HEK293 (cell line): ENCODE measurements at regions not wholly inside any gene's neighbourhood (a gene's known extent, or its start where the extent isn't known, plus 50 kb on each side); places are given as distances from the start of the nearest gene placed in this dataset.

Source experiments
- CTCF ChIA-PET: fragments of 350-600 bp; formaldehyde crosslinking; extraction: SDS; loops from one replicate; lab custom pipeline; 2021; ENCODE audit warnings: antibody characterized with exemption; lab: Yijun Ruan, JAX
- POLR2A ChIA-PET: fragments of 300-600 bp; formaldehyde crosslinking; extraction: SDS; loops from one replicate; lab custom pipeline; 2020; ENCODE audit warnings: antibody characterized with exemption, inconsistent platforms; lab: Yijun Ruan, JAX
- H3K27ac ChIP-seq: fragments of 200-500 bp; sonication (Bioruptor generic); 2 replicates; pipeline ENCODE4 v1.5.1; 2014; ENCODE audit warnings: low read depth, low read length, control low read depth, inconsistent platforms; ENCODE audit errors: extremely low read depth
- H3K36me3 ChIP-seq, 2 experiments: fragments of 200-500 bp in 1 of 2; sonication (Bioruptor generic) in 1 of 2; 1 replicate in 1 of 2; 2 replicates in 1 of 2; pipeline ENCODE4 v1.5.1; 2014 to 2017; ENCODE audit warnings: inconsistent platforms in 2 of 2, low read length in 2 of 2; ENCODE audit not compliant: control insufficient read depth in 2 of 2, insufficient read depth in 1 of 2
- H3K4me1 ChIP-seq: fragments of 200-500 bp; sonication (Bioruptor generic); 2 replicates; pipeline ENCODE4 v1.5.1; 2014; ENCODE audit warnings: mild to moderate bottlenecking, low read length, inconsistent platforms; ENCODE audit not compliant: control insufficient read depth, insufficient read depth
- H3K4me3 ChIP-seq: 2 replicates; pipeline ENCODE4 v1.5.1; 2011; ENCODE audit warnings: low read depth, mild to moderate bottlenecking, control low read depth, low read length, moderate library complexity
- H3K9me3 ChIP-seq: fragments of 200-500 bp; sonication (Bioruptor generic); 2 replicates; pipeline ENCODE4 v1.5.1; 2014; ENCODE audit warnings: low read depth, low read length, inconsistent platforms; ENCODE audit not compliant: control insufficient read depth, insufficient read depth
- ATF2 ChIP-seq: fragments of 450-650 bp; formaldehyde crosslinking; IDR thresholded peaks from 2 replicates; pipeline ENCODE4 v1.5.1; 2016; ENCODE audit warnings: missing biosample characterization, missing genetic modification characterization, low read depth
- GLI4 ChIP-seq: fragments of 450-650 bp; formaldehyde crosslinking; IDR thresholded peaks from 2 replicates; pipeline ENCODE4 v1.5.1; 2016; ENCODE audit warnings: missing biosample characterization, missing genetic modification characterization
- PBX3 ChIP-seq: sonication (generic); formaldehyde crosslinking; IDR thresholded peaks from 2 replicates; pipeline ENCODE4 v1.8.1; 2022; ENCODE audit warnings: mild to moderate bottlenecking, moderate library complexity, missing genetic modification reagents
- RBAK ChIP-seq: fragments of 450-650 bp; formaldehyde crosslinking; IDR thresholded peaks from 2 replicates; pipeline ENCODE4 v1.5.1; 2016; ENCODE audit warnings: missing biosample characterization, missing genetic modification characterization
- SCRT1 ChIP-seq: fragments of 450-650 bp; formaldehyde crosslinking; IDR thresholded peaks from 2 replicates; pipeline ENCODE4 v1.5.1; 2016; ENCODE audit warnings: missing biosample characterization, missing genetic modification characterization, borderline replicate concordance
- TSHZ1 ChIP-seq: fragments of 450-650 bp; formaldehyde crosslinking; IDR thresholded peaks from 2 replicates; pipeline ENCODE4 v1.5.1; 2016; ENCODE audit warnings: missing biosample characterization, missing genetic modification characterization, borderline replicate concordance
- ZBTB11 ChIP-seq: fragments of 450-650 bp; formaldehyde crosslinking; conservative IDR thresholded peaks from 2 replicates; pipeline ENCODE4 v1.5.1; 2016; ENCODE audit warnings: low read depth, missing biosample characterization, missing genetic modification characterization
- ZNF114 ChIP-seq: fragments of 450-650 bp; formaldehyde crosslinking; IDR thresholded peaks from 2 replicates; pipeline ENCODE4 v1.5.0; 2017; ENCODE audit warnings: missing biosample characterization, missing genetic modification characterization
- ZNF155 ChIP-seq: fragments of 450-650 bp; formaldehyde crosslinking; IDR thresholded peaks from 2 replicates; pipeline ENCODE4 v1.5.1; 2016; ENCODE audit warnings: missing biosample characterization, missing genetic modification characterization
- ZNF175 ChIP-seq: fragments of 450-650 bp; formaldehyde crosslinking; IDR thresholded peaks from 2 replicates; pipeline ENCODE4 v1.5.1; 2016; ENCODE audit warnings: missing biosample characterization, missing genetic modification characterization
- ZNF280C ChIP-seq: fragments of 450-650 bp; formaldehyde crosslinking; IDR thresholded peaks from 2 replicates; pipeline ENCODE4 v1.5.1; 2016; ENCODE audit warnings: missing biosample characterization, missing genetic modification characterization
- ZNF530 ChIP-seq: fragments of 450-650 bp; formaldehyde crosslinking; IDR thresholded peaks from 2 replicates; pipeline ENCODE4 v1.5.1; 2016; ENCODE audit warnings: low read depth, missing biosample characterization, missing genetic modification characterization
- ZNF548 ChIP-seq: fragments of 450-650 bp; formaldehyde crosslinking; IDR thresholded peaks from 2 replicates; pipeline ENCODE4 v1.5.1; 2016; ENCODE audit warnings: missing biosample characterization, missing genetic modification characterization
- ZNF624 ChIP-seq: fragments of 450-650 bp; formaldehyde crosslinking; IDR thresholded peaks from 2 replicates; pipeline ENCODE4 v1.5.1; 2017; ENCODE audit warnings: missing biosample characterization, missing genetic modification characterization
- ZNF707 ChIP-seq: fragments of 450-650 bp; formaldehyde crosslinking; IDR thresholded peaks from 2 replicates; pipeline ENCODE4 v1.5.1; 2016; ENCODE audit warnings: missing biosample characterization, missing genetic modification characterization
- ZNF791 ChIP-seq: fragments of 450-650 bp; formaldehyde crosslinking; IDR thresholded peaks from 2 replicates; pipeline ENCODE4 v1.5.1; 2016; ENCODE audit warnings: missing biosample characterization, missing genetic modification characterization
- ZSCAN16 ChIP-seq: fragments of 450-650 bp; formaldehyde crosslinking; IDR thresholded peaks from 2 replicates; pipeline ENCODE4 v1.5.1; 2016; ENCODE audit warnings: missing biosample characterization, missing genetic modification characterization
- ZSCAN30 ChIP-seq: fragments of 450-650 bp; IDR thresholded peaks from 2 replicates; pipeline ENCODE4 v1.5.1; 2018; ENCODE audit warnings: missing biosample characterization, mild to moderate bottlenecking, missing genetic modification characterization, moderate library complexity
- TF ChIP-seq, protein P1 (sequence below): fragments of 450-650 bp; formaldehyde crosslinking; IDR thresholded peaks from 2 replicates; pipeline ENCODE4 v1.5.1; 2016; ENCODE audit warnings: missing biosample characterization, missing genetic modification characterization, borderline replicate concordance

DNA sequence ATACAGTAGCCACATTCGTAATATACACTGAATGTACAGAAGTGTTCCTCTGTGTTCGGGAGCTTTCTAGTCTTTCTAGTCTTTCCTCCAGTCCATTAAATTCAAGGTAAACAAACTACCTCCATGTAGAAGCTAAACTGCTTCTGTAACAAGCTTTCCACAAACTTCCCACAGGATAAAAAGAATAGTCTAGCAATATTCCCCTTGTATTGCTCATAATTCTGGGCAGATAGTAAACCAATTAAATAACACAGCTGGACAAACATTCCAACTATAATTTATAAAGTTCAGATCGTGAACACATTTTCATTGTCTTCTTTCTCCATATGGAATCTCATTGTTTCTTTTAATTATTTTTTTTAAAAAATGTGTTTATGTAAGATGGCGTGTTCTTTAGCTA, 307.2 kb downstream of the AEBP2 start (continued):
- no peak for TF ChIP-seq TSHZ1 (tag by site-specific recombination)

DNA sequence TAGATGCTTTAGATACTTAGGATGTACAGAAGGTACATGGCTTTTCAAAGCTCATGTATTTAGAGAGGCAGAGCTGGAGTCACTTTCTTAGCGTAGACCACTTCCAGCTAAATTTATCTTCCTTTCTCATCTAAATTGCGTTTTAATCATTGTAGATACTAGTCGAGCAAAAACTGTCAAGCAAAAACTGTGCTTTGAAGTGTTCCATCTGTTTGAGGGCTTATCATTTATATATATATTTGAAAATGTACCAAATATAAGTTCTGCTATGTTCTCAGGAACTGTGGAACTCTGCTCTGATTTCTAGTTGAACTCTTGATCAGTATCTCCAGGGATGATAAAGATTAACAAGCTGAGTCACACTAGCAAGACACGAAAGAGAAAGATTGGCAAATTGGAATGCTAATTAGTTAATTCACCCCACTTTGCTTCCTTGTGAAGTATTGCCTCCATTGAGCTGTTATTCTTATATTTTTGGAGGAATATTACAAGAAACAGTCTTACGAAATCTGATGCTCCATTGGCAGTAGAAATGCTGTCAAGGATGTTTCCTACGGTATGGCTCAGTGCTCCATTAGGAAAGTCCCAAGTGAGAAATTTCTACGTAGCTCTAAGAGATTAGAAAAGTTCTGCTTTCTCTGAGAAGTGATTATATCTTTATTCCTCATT, 310.7 kb downstream of the AEBP2 start:
- Histone ChIP-seq H3K9me3 (no peaks in the 10 kb centered on the region), H3K27ac (no peak overlapping the region), H3K36me3 (no peaks in the 10 kb centered on the region)
- POLR2A ChIA-PET: interaction anchor here (0.5 kb wide), 1 partner anchor 232 kb away, joined by 6 read pairs; no protein-coding TSS in a partner anchor
- no peak for TF ChIP-seq SCRT1 (tag by site-specific recombination)
- no peak for TF ChIP-seq ZNF791 (tag by site-specific recombination)
- TF ChIP-seq ZNF280C (tag by site-specific recombination): no peak
- TF ChIP-seq, protein P1, sequence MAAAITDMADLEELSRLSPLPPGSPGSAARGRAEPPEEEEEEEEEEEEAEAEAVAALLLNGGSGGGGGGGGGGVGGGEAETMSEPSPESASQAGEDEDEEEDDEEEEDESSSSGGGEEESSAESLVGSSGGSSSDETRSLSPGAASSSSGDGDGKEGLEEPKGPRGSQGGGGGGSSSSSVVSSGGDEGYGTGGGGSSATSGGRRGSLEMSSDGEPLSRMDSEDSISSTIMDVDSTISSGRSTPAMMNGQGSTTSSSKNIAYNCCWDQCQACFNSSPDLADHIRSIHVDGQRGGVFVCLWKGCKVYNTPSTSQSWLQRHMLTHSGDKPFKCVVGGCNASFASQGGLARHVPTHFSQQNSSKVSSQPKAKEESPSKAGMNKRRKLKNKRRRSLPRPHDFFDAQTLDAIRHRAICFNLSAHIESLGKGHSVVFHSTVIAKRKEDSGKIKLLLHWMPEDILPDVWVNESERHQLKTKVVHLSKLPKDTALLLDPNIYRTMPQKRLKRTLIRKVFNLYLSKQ (tag by site-specific recombination): no peak
- no peak for TF ChIP-seq ZSCAN30 (tag by site-specific recombination)
- TF ChIP-seq ZNF155 (tag by site-specific recombination): no peak
- no peak for TF ChIP-seq ZNF530 (tag by site-specific recombination)
- no peak for TF ChIP-seq ZNF707 (tag by site-specific recombination)
- TF ChIP-seq ZNF548 (tag by site-specific recombination): no peak
- TF ChIP-seq ZNF624: no peak
- no peak for TF ChIP-seq ATF2 (tag by site-specific recombination)
- TF ChIP-seq, all 188 proteins: peak for 0
- CTCF ChIA-PET: interaction anchor here (1.0 to 1.5 kb wide), 2 partner anchors 10 to 11 kb away, joined by 3 to 6 read pairs; no protein-coding TSS in a partner anchor
- no peaks in the 10 kb centered on the region for H3K4me1 ChIP-seq
- no peak overlapping the region for H3K4me3 ChIP-seq

DNA sequence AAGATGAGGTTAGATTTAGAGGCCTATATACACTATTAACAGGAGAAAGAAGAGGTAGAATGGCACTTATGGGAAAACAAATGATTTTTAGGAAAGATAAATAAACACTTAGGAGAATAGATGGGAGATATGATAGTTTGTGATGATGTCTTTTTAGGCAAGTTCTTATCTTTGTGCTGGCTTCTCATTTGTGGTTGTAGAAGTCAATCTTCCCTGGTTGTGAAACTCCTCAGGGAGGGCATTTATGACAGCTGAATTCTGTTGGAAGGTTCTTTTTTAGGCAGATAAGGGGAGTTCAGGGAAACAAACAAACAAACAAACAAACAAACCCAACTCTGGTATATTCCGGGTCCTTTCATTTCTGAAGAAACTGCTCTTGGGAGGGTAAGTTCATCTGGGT, 311.8 kb downstream of the AEBP2 start:
- H3K36me3 ChIP-seq: no peaks in the 10 kb centered on the region
- no peak overlapping the region for H3K4me3 ChIP-seq
- POLR2A ChIA-PET: no interaction called here
- CTCF ChIA-PET: no interaction called here
- H3K9me3 ChIP-seq: no peaks in the 10 kb centered on the region
- no peak overlapping the region for H3K27ac ChIP-seq
- H3K4me1 ChIP-seq: no peaks in the 10 kb centered on the region
- TF ChIP-seq RBAK (tag by site-specific recombination) (no peak), ZNF114 (tag by site-specific recombination) (no peak), ZSCAN16 (no peak), PBX3 (CRISPR knock-in tag) (no peak), ZNF175 (no peak), ZBTB11 (tag by site-specific recombination) (no peak), GLI4 (tag by site-specific recombination) (no peak)
